Spleen (tissue), 7 donors: ENCODE measurements at regions not wholly inside any gene's neighbourhood (a gene's known extent, or its start where the extent isn't known, plus 50 kb on each side); places are given as distances from the start of the nearest gene placed in this dataset.

Experiments
- POLR2A ChIP-seq, 3 donors: fragments of 450-650 bp; IDR thresholded peaks; one replicate each; pipeline ENCODE4 v1.5.1; 2017; ENCODE audit warnings: antibody characterized with exemption in 3 of 3, mild to moderate bottlenecking in 1 of 3
- POLR2AphosphoS5 ChIP-seq, 3 donors: sonication (generic); formaldehyde crosslinking; IDR thresholded peaks; one replicate each; pipeline ENCODE4 v1.5.1; 2017; ENCODE audit warnings: antibody characterized with exemption in 3 of 3
- TF ChIP-seq, protein P1 (sequence below), 11 experiments: fragments of 200-600 bp in 7 of 11; fragments of 450-650 bp in 4 of 11; sonication (generic) in 4 of 11; IDR thresholded peaks in 8 of 11; conservative IDR thresholded peaks in 3 of 11; 1 replicate in 7 of 11; 2 replicates in 4 of 11; pipeline versions ENCODE4 v1.4.0 to v1.8.0; 2016 to 2021; ENCODE audit warnings: antibody characterized with exemption in 11 of 11, inconsistent platforms in 4 of 11, mild to moderate bottlenecking in 1 of 11
- donor health status: DM: no; HTN: no; CAD: no; lungs with moderate emphysema.
- donor health status: DM: no; HTN: no; CAD: no.
- donor health status: DM: no; HTN: no; CAD: no.

GRCh38 chr3:164200053-164200823, 878.1 kb downstream of the SI start:
- TF ChIP-seq, protein P1, sequence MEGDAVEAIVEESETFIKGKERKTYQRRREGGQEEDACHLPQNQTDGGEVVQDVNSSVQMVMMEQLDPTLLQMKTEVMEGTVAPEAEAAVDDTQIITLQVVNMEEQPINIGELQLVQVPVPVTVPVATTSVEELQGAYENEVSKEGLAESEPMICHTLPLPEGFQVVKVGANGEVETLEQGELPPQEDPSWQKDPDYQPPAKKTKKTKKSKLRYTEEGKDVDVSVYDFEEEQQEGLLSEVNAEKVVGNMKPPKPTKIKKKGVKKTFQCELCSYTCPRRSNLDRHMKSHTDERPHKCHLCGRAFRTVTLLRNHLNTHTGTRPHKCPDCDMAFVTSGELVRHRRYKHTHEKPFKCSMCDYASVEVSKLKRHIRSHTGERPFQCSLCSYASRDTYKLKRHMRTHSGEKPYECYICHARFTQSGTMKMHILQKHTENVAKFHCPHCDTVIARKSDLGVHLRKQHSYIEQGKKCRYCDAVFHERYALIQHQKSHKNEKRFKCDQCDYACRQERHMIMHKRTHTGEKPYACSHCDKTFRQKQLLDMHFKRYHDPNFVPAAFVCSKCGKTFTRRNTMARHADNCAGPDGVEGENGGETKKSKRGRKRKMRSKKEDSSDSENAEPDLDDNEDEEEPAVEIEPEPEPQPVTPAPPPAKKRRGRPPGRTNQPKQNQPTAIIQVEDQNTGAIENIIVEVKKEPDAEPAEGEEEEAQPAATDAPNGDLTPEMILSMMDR (IDR thresholded peaks at IDR 0.05 in 8 of 11, conservative IDR thresholded peaks at IDR 0.05 in 3 of 11) = no peak
- TF ChIP-seq POLR2A (IDR thresholded peaks at IDR 0.05) = no peak
- TF ChIP-seq POLR2AphosphoS5 (IDR thresholded peaks at IDR 0.05) = no peak
